ENCODE measurements at regions not wholly inside any gene's neighbourhood (a gene's known extent, or its start where the extent isn't known, plus 50 kb on each side); places are given as distances from the start of the nearest gene placed in this dataset.

DNA sequence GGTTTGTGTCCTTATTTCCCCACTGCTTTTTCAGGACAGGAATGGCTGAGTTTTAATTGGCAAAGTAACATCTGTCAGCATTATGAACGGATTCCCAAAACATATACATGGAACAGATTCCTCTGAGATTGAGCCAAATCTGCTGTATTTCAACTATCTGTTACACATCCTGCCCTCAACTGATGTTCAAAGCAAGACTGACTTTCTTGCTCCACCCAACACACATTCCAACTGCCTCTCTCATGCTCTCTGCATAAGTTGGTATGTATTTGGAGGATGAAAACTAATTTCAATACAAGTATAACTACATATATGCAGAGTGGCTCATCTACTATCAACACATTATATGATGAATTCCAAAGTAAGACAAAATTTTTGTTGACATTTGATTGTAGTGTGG is 342.2 kb downstream of the GATA3 start:
- no peaks in the 10 kb centered on the region for H3K9me3 ChIP-seq
- intact Hi-C loops (cut with DNase I) = no loop called here
- ATAC-seq (no peak), DNase-seq (no peak)
- no peaks in the 10 kb centered on the region for H3K4me1 ChIP-seq
- TF ChIP-seq, protein P1, sequence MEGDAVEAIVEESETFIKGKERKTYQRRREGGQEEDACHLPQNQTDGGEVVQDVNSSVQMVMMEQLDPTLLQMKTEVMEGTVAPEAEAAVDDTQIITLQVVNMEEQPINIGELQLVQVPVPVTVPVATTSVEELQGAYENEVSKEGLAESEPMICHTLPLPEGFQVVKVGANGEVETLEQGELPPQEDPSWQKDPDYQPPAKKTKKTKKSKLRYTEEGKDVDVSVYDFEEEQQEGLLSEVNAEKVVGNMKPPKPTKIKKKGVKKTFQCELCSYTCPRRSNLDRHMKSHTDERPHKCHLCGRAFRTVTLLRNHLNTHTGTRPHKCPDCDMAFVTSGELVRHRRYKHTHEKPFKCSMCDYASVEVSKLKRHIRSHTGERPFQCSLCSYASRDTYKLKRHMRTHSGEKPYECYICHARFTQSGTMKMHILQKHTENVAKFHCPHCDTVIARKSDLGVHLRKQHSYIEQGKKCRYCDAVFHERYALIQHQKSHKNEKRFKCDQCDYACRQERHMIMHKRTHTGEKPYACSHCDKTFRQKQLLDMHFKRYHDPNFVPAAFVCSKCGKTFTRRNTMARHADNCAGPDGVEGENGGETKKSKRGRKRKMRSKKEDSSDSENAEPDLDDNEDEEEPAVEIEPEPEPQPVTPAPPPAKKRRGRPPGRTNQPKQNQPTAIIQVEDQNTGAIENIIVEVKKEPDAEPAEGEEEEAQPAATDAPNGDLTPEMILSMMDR (IDR thresholded peaks at IDR 0.05) = no peak
- no peak overlapping the region for H3K4me3 ChIP-seq
- no peak overlapping the region for H3K27ac ChIP-seq
- H3K36me3 ChIP-seq = no peaks in the 10 kb centered on the region
- no peaks in the 10 kb centered on the region for H3K27me3 ChIP-seq

DNA sequence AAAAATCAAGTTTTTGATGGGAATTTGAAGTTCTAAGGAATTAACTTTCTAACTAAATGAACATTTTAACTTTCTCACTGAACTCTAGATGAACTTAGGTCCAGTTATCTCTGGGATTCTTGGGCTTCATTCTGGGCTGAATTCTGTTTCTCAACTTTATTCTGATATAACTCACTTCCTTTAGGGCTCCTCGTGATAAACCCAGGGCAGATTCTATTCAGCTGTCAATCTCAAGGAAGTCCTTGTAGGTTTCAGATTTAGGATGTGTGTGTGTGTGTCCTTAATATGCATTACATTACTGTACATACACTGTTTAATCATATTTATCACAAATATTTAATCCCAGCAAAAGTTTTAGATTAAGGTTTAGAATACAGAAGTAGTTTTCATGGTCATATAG is 344.3 kb downstream of the GATA3 start:
- H3K9me3 ChIP-seq = no peaks in the 10 kb centered on the region
- H3K27ac ChIP-seq = no peak overlapping the region
- H3K36me3 ChIP-seq = no peaks in the 10 kb centered on the region
- no peak overlapping the region for H3K4me3 ChIP-seq
- intact Hi-C loops (cut with DNase I) = no loop called here
- TF ChIP-seq, protein P1 (IDR thresholded peaks at IDR 0.05) = no peak
- DNase-seq (no peak), ATAC-seq (no peak)
- H3K4me1 ChIP-seq = no peaks in the 10 kb centered on the region
- H3K27me3 ChIP-seq = no peaks in the 10 kb centered on the region

DNA sequence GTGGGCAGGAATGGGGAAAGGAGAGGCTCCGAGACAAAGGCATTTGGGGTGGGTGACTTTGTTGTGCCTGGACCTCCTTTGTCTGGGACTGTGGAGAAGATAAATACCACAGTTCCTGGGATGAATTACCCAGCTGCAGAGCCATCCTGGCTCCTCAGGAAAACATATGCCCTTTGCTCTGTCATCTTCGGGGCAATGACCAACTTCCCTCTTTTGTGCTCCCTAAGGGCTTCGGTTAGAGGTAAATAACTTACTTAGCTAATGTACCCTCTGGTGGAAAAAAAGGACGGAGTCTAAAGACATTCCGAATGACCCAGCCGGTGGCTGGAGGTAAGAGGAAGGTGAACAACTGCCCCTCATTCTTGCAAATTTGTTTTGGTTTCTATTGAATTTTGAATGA is 345.7 kb downstream of the GATA3 start:
- Histone ChIP-seq H3K4me1 (no peaks in the 10 kb centered on the region), H3K27ac (no peak overlapping the region), H3K36me3 (no peaks in the 10 kb centered on the region), H3K4me3 (no peak overlapping the region), H3K9me3 (no peaks in the 10 kb centered on the region), H3K27me3 (no peaks in the 10 kb centered on the region)
- ATAC-seq (no peak), DNase-seq (no peak)
- TF ChIP-seq, protein P1 (IDR thresholded peaks at IDR 0.05) = no peak
- intact Hi-C loops (cut with DNase I) = no loop called here

DNA sequence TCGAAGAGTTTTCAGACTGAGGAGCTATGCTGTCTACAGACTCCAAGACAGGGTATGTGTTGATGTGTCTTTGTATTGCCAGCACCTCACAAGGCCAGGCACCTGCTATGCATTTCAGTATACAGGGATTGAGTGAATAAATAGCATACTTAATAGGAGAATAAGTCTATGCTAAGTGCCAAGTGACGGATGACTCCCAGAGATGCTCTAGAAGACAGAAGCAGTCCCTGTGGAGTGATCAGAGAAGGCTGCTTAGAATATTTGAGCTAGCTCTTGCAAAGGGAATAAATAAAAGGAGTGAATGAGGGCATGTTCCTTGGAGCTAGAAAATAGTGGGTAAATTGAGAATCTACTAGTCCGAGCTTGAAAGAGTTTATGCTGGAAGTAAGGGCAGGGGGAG is 346.4 kb downstream of the GATA3 start:
- no peaks in the 10 kb centered on the region for H3K27me3 ChIP-seq
- no peaks in the 10 kb centered on the region for H3K36me3 ChIP-seq
- TF ChIP-seq, protein P1 (IDR thresholded peaks at IDR 0.05) = no peak
- no peak for DNase-seq
- H3K9me3 ChIP-seq = no peaks in the 10 kb centered on the region
- no peak overlapping the region for H3K4me3 ChIP-seq
- no peak overlapping the region for H3K27ac ChIP-seq
- no peaks in the 10 kb centered on the region for H3K4me1 ChIP-seq
- intact Hi-C loops (cut with DNase I) = no loop called here
- ATAC-seq = no peak

DNA sequence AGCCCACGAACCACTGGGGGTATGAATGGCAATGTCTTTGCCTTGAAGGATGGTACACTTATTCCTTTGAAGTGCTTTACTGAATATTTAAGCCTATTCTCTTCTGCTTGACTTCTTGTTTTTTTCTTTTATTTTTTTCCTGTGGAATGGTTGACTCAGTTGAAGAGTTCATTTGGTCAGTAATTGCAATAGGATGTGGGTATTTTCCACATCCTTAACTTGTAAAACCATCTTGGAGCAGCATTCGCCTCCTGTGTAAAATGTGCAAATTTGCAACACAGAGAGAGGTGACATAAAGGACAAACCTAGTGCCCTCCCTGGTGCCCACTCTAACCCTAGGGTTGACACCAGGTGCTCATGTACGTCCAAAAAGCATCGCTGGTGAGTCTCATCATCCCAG is 347.0 kb downstream of the GATA3 start:
- Histone ChIP-seq H3K27ac (no peak overlapping the region), H3K27me3 (no peaks in the 10 kb centered on the region), H3K4me3 (no peak overlapping the region), H3K4me1 (no peaks in the 10 kb centered on the region), H3K36me3 (no peaks in the 10 kb centered on the region), H3K9me3 (no peaks in the 10 kb centered on the region)
- DNase-seq = no peak
- TF ChIP-seq, protein P1 (IDR thresholded peaks at IDR 0.05) = no peak
- intact Hi-C loops (cut with DNase I) = no loop called here
- ATAC-seq = no peak
